IMR-90 (cell line): ENCODE measurements at regions not wholly inside any gene's neighbourhood (a gene's known extent, or its start where the extent isn't known, plus 50 kb on each side); places are given as distances from the start of the nearest gene placed in this dataset.

ENCODE experiments used
- ATAC-seq: fragments of 200-7000 bp; cut with Tn5 transposase; 2 replicates; pipeline ENCODE4 v1.9.1; 2020; ENCODE audit warnings: low read depth, mild to moderate bottlenecking, moderate library complexity
- BruUV-seq: library from RNA; stranded (reverse); fragments of 400-500 nt; replicated peaks from 2 replicates; lab custom pipeline; 2021; lab: Mats Ljungman, UMichigan
- CTCF ChIA-PET: fragments of 300-600 bp; formaldehyde crosslinking; extraction: SDS; loops from one replicate; lab custom pipeline; 2021; ENCODE audit warnings: antibody characterized with exemption; lab: Yijun Ruan, JAX
- POLR2A ChIA-PET: fragments of 300-600 bp; sonication (Branson Sonifier 250); formaldehyde crosslinking; loops from one replicate; lab custom pipeline; 2022; ENCODE audit warnings: antibody characterized with exemption; ENCODE audit not compliant: unreplicated experiment; lab: Charles Lee
- DNase-seq: peaks from one replicate; pipeline ENCODE4 v3.0.0; 2013
- H2AFZ ChIP-seq: replicated peaks from 2 replicates; pipeline ENCODE3; 2013; ENCODE audit warnings: low read length, mild to moderate bottlenecking; ENCODE audit not compliant: poor library complexity
- H2AK5ac ChIP-seq: 2 replicates; pipeline ENCODE4 v1.6.1; 2013; ENCODE audit warnings: low read depth, low read length, inconsistent platforms
- H2AK9ac ChIP-seq: replicated peaks from 2 replicates; pipeline ENCODE3; 2013; ENCODE audit warnings: mild to moderate bottlenecking, low read depth, low read length, moderate library complexity; ENCODE audit not compliant: poor library complexity
- H2BK120ac ChIP-seq: 2 replicates; pipeline ENCODE4 v1.6.1; 2013; ENCODE audit warnings: low read depth, low read length, inconsistent platforms
- H2BK15ac ChIP-seq: 3 replicates; pipeline ENCODE4 v1.6.1; 2013; ENCODE audit warnings: low read depth, low read length, inconsistent platforms
- H2BK20ac ChIP-seq: 2 replicates; pipeline ENCODE4 v1.6.1; 2013; ENCODE audit warnings: low read depth, mild to moderate bottlenecking, inconsistent platforms, low read length, moderate library complexity
- H2BK5ac ChIP-seq: 2 replicates; pipeline ENCODE4 v1.6.1; 2013; ENCODE audit warnings: mild to moderate bottlenecking, low read depth, low read length, inconsistent platforms; ENCODE audit not compliant: poor library complexity, severe bottlenecking
- H3K14ac ChIP-seq: replicated peaks from 2 replicates; pipeline ENCODE4 v1.6.1; 2013; ENCODE audit warnings: low read depth, low read length, inconsistent platforms
- H3K18ac ChIP-seq: 2 replicates; pipeline ENCODE4 v1.6.1; 2013; ENCODE audit warnings: low read depth, low read length, control low read depth
- H3K23ac ChIP-seq: 2 replicates; pipeline ENCODE4 v1.6.1; 2013; ENCODE audit warnings: low read depth, low read length, inconsistent platforms
- H3K27ac ChIP-seq: 2 replicates; pipeline ENCODE4 v1.5.1; 2013; ENCODE audit warnings: mild to moderate bottlenecking, control low read depth, low read length; ENCODE audit not compliant: insufficient read depth
- H3K27me3 ChIP-seq: 2 replicates; pipeline ENCODE4 v1.6.1; 2013; ENCODE audit warnings: low read length; ENCODE audit not compliant: control insufficient read depth, insufficient read depth
- H3K36me3 ChIP-seq: 2 replicates; pipeline ENCODE4 v1.6.1; 2013; ENCODE audit warnings: low read length, mixed read lengths; ENCODE audit not compliant: control insufficient read depth, insufficient read depth
- H3K4ac ChIP-seq: 2 replicates; pipeline ENCODE4 v1.6.1; 2013; ENCODE audit warnings: low read depth, low read length, inconsistent platforms
- H3K4me1 ChIP-seq: 2 replicates; pipeline ENCODE4 v1.6.1; 2013; ENCODE audit warnings: low read length, mixed read lengths; ENCODE audit not compliant: control insufficient read depth, insufficient read depth
- H3K4me2 ChIP-seq: 2 replicates; pipeline ENCODE4 v1.6.1; 2013; ENCODE audit warnings: low read depth, mild to moderate bottlenecking, control low read depth, low read length, moderate library complexity
- H3K4me3 ChIP-seq: 2 replicates; pipeline ENCODE4 v1.5.1; 2013; ENCODE audit warnings: low read depth, mild to moderate bottlenecking, control low read depth, low read length, moderate library complexity; ENCODE audit not compliant: insufficient read depth
- H3K56ac ChIP-seq: 2 replicates; pipeline ENCODE4 v1.6.1; 2013; ENCODE audit warnings: low read length, inconsistent platforms; ENCODE audit not compliant: insufficient read depth; ENCODE audit errors: extremely low read depth
- H3K79me1 ChIP-seq, 2 experiments: 2 replicates each; pipeline ENCODE4 v1.6.1; 2013; ENCODE audit warnings: low read length in 2 of 2, inconsistent platforms in 1 of 2, low read depth in 1 of 2
- H3K9ac ChIP-seq: 2 replicates; pipeline ENCODE4 v1.6.1; 2013; ENCODE audit warnings: low read depth, low read length, control low read depth
- H3K9me1 ChIP-seq: 2 replicates; pipeline ENCODE4 v1.6.1; 2013; ENCODE audit warnings: low read length, inconsistent platforms; ENCODE audit not compliant: insufficient read depth
- H3K9me3 ChIP-seq: 2 replicates; pipeline ENCODE4 v1.6.1; 2013; ENCODE audit warnings: low read length; ENCODE audit not compliant: control insufficient read depth, insufficient read depth
- H4K20me1 ChIP-seq: 2 replicates; pipeline ENCODE4 v1.6.1; 2013; ENCODE audit warnings: low read length, inconsistent platforms; ENCODE audit not compliant: insufficient read depth
- H4K5ac ChIP-seq: 2 replicates; pipeline ENCODE4 v1.6.1; 2013; ENCODE audit warnings: mild to moderate bottlenecking, low read depth, low read length, control low read depth
- H4K8ac ChIP-seq, 2 experiments: 2 replicates each; pipeline ENCODE4 v1.6.1; 2013; ENCODE audit warnings: low read depth in 2 of 2, low read length in 2 of 2, control low read depth in 1 of 2, inconsistent platforms in 1 of 2
- H4K91ac ChIP-seq: 2 replicates; pipeline ENCODE4 v1.6.1; 2013; ENCODE audit warnings: low read depth, low read length, inconsistent platforms; ENCODE audit not compliant: insufficient read depth
- CHD1 ChIP-seq: IDR thresholded peaks from 2 replicates; pipeline ENCODE4 v1.6.1; 2012; ENCODE audit warnings: low read depth, low read length, improper control_type of control experiment
- FOS ChIP-seq: fragments of 150-350 bp; IDR thresholded peaks from 2 replicates; pipeline ENCODE4 v1.6.1; 2016; ENCODE audit warnings: low read depth, low read length
- NFE2L2 ChIP-seq: fragments of 150-350 bp; IDR thresholded peaks from 2 replicates; pipeline ENCODE4 v1.6.1; 2016; ENCODE audit warnings: low read depth, mild to moderate bottlenecking, low read length
- SMC3 ChIP-seq: fragments of 150-350 bp; IDR thresholded peaks from 2 replicates; pipeline ENCODE4 v1.6.1; 2016; ENCODE audit warnings: low read depth, mild to moderate bottlenecking, antibody characterized with exemption, low read length, moderate library complexity
- WGBS, 2 experiments: methylation state at CpG; one replicate each; pipeline versions ENCODE4 v1.1.5 to v1.1.7; 2013; ENCODE audit warnings: missing lambda C conversion rate in 2 of 2; ENCODE audit not compliant: insufficient read length in 1 of 2; ENCODE audit errors: extremely low coverage in 2 of 2; 5-methylcytosine and 5-hydroxymethylcytosine counted together
- dilution Hi-C: fragments of 300-500 bp; cut with HindIII; formaldehyde crosslinking; loops from one replicate; pipeline ENCODE4 v1.14.3; 2018; ENCODE audit warnings: low sequenced_read_pairs; ENCODE audit not compliant: unreplicated experiment
- in situ Hi-C: fragments of 300-500 bp; cut with MboI; formaldehyde crosslinking; loops from 3 replicates; pipeline ENCODE4 v1.14.3; 2019; ENCODE audit warnings: low sequenced_read_pairs, inconsistent platforms, mixed read lengths
- intact Hi-C: fragments of 100-400 bp; cut with micrococcal nuclease; formaldehyde crosslinking; loops from 2 replicates; pipeline ENCODE4 v1.10.0; 2022
- TF ChIP-seq, protein P1 (sequence below): conservative IDR thresholded peaks from 2 replicates; pipeline ENCODE4 v1.5.1; 2012; ENCODE audit warnings: mild to moderate bottlenecking, low read depth, low read length, improper control_type of control experiment
- TF ChIP-seq, protein P2 (sequence below): fragments of 150-350 bp; IDR thresholded peaks from 2 replicates; pipeline ENCODE4 v1.6.1; 2016; ENCODE audit warnings: low read depth, mild to moderate bottlenecking, low read length, moderate library complexity, borderline replicate concordance

- no CpG with 5 or more reads among the region's 4 CpGs for WGBS, 2 experiments
- no peaks in the 10 kb centered on the region for H3K36me3 ChIP-seq
- peaks cover 3% of the 10 kb centered on the region; the same call in 1 of the 2 replicates for H4K20me1 ChIP-seq
- H3K9me1 ChIP-seq = no peaks in the 10 kb centered on the region
- H4K5ac ChIP-seq = no peak overlapping the region
- no peak overlapping the region for H3K23ac ChIP-seq
- DNase-seq = no peak
- H3K4ac ChIP-seq = no peak overlapping the region
- H3K4me2 ChIP-seq = no peak overlapping the region
- no peak overlapping the region for H4K91ac ChIP-seq
- no peak overlapping the region for H3K56ac ChIP-seq
- H2AK9ac ChIP-seq = no peak overlapping the region
- intact Hi-C loops = no loop called here
- no peak overlapping the region for H3K4me3 ChIP-seq
- peaks cover 28 to 45% of the 10 kb centered on the region in 2 experiments for H3K79me1 ChIP-seq
- no peak overlapping the region for H2AK5ac ChIP-seq
- ChIA-PET POLR2A (no interaction called here), CTCF (interaction anchor here (0.5 to 0.6 kb wide), 2 partner anchors 12 to 1556 kb away, joined by 3 to 4 read pairs; no protein-coding TSS in a partner anchor)
- no peak overlapping the region for H3K9ac ChIP-seq
- TF ChIP-seq, protein P1, sequence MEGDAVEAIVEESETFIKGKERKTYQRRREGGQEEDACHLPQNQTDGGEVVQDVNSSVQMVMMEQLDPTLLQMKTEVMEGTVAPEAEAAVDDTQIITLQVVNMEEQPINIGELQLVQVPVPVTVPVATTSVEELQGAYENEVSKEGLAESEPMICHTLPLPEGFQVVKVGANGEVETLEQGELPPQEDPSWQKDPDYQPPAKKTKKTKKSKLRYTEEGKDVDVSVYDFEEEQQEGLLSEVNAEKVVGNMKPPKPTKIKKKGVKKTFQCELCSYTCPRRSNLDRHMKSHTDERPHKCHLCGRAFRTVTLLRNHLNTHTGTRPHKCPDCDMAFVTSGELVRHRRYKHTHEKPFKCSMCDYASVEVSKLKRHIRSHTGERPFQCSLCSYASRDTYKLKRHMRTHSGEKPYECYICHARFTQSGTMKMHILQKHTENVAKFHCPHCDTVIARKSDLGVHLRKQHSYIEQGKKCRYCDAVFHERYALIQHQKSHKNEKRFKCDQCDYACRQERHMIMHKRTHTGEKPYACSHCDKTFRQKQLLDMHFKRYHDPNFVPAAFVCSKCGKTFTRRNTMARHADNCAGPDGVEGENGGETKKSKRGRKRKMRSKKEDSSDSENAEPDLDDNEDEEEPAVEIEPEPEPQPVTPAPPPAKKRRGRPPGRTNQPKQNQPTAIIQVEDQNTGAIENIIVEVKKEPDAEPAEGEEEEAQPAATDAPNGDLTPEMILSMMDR = no peak
- TF ChIP-seq, protein P2, sequence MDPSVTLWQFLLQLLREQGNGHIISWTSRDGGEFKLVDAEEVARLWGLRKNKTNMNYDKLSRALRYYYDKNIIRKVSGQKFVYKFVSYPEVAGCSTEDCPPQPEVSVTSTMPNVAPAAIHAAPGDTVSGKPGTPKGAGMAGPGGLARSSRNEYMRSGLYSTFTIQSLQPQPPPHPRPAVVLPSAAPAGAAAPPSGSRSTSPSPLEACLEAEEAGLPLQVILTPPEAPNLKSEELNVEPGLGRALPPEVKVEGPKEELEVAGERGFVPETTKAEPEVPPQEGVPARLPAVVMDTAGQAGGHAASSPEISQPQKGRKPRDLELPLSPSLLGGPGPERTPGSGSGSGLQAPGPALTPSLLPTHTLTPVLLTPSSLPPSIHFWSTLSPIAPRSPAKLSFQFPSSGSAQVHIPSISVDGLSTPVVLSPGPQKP = no peak
- no peak for TF ChIP-seq SMC3
- no peak for TF ChIP-seq CHD1
- no peak for TF ChIP-seq NFE2L2
- no peak for TF ChIP-seq FOS
- in situ Hi-C loops = no loop called here
- H2BK15ac ChIP-seq = no peak overlapping the region
- dilution Hi-C loops = no loop called here
- no peak overlapping the region for H3K27ac ChIP-seq
- no peaks in the 10 kb centered on the region for H3K4me1 ChIP-seq
- BruUV-seq = no TSS peak
- no peak overlapping the region for H3K18ac ChIP-seq
- peaks cover 4% of the 10 kb centered on the region for H3K9me3 ChIP-seq
- H2BK120ac ChIP-seq = no peak overlapping the region
- ATAC-seq = no peak
- no peak overlapping the region for H3K14ac ChIP-seq
- no peak overlapping the region for H2AFZ ChIP-seq
- no peaks in the 10 kb centered on the region for H3K27me3 ChIP-seq
- H2BK5ac ChIP-seq = no peak overlapping the region
- no peak overlapping the region for H4K8ac ChIP-seq
- H2BK20ac ChIP-seq = no peak overlapping the region
Observed at GRCh38 chr6:144394210-144394609, 109.1 kb downstream of the UTRN start.
